ENCODE measurements at regions not wholly inside any gene's neighbourhood (a gene's known extent, or its start where the extent isn't known, plus 50 kb on each side); places are given as distances from the start of the nearest gene placed in this dataset.
"Not testable (repeated sequence)": the region's sequence is repeated elsewhere in the genome, so short reads cannot be mapped to it uniquely, and the experiment has no call there.

DNA sequence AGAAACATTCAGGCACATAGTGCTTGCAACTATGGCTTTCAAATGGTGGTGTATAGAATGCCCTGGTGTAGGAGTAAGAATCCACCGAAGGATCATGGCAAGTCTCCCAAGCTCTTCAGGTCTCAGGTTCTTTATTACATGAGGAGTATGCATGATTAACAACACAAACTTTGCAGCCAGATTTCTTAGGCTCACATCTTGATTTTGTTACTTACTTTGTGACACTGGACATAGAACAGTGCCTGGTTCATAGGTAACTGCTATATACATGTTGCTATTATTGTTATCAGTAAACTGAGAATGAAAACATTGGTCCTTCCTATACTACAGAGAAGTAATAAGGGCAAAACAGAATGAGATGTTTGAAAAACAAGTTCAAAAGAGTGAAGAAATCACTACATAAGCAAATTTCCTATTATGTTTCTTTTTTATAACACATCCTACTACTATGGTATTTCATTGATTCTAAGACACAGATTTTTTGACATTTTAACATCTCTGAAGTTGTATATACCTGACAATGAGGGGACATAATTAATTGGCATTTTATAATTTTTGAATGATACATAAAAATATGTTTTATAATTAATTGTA, 284.9 kb downstream of the C1D start:
- no peak for DNase-seq (ENCODE audit: low read depth)

GRCh38 chr2:67780841-67781240, 282.0 kb downstream of the C1D start:
- not testable (repeated sequence) for DNase-seq (ENCODE audit: low read depth)

DNA sequence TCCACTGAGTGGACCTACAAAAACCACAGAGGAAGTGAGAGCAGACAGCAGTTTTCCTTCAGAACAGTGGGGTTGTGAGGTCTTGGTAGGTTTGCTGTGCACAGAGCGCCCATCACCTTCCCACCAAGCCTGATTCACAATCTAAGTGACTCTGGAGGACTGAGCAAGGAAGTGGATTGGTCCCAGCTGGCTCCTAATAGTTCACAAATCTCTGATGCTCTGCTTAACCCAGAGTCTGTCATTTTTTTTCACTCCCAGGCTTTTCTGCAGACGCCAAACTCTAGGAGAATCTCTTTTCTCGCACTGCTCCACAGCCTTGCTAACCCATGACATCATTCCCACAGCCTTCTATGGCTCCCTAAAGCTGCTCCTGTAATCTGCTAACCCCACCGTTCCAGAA, 280.4 kb downstream of the C1D start:
- DNase-seq (ENCODE audit: low read depth) = no peak

DNA sequence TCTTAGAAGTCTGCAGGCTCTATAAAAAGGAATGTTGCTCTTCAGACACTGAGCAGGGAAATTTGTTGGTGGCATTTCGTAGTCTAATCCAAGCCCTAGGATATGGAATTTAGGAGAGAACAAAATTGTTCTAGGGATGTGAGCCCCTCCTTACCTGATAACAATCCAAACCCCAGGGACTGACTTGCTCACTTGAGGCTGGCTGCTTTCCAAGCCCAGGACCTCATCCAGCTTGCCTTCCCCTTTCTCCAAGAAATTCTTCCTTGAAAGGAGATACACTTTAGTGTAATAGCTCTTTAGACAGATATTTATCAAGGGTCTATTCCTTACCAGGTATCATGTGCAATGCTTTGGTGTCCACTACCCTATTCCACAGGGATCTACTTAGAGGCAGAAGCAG, 279.8 kb downstream of the C1D start:
- no peak for DNase-seq (ENCODE audit: low read depth)

DNA sequence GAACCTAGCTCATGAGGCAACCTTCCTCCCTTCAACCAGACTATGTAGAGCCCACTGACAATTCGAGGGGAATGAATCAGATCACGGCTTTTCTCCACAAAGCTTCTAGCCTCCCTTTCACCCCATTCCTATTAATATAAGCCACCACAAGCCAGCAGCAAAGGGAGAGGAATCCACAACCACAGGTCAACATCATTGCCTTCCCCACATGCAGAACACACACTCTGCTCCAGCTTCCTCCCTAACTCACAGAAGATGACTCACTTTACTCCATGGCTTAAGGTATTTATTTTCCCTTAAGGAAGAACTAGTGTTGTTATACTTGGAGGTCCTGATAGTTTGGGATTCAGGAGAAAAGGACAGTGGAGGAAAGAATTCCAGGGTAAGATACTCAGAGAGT, 272.2 kb downstream of the C1D start:
- DNase-seq (ENCODE audit: low read depth) = no peak

GRCh38 chr2:67792191-67792590, 270.6 kb downstream of the C1D start:
- no peak for DNase-seq (ENCODE audit: low read depth)

- DNase-seq (ENCODE audit: low read depth) = no peak
These were observed 270.1 kb downstream of the C1D start for GRCh38 chr2:67792681-67793091.

DNA sequence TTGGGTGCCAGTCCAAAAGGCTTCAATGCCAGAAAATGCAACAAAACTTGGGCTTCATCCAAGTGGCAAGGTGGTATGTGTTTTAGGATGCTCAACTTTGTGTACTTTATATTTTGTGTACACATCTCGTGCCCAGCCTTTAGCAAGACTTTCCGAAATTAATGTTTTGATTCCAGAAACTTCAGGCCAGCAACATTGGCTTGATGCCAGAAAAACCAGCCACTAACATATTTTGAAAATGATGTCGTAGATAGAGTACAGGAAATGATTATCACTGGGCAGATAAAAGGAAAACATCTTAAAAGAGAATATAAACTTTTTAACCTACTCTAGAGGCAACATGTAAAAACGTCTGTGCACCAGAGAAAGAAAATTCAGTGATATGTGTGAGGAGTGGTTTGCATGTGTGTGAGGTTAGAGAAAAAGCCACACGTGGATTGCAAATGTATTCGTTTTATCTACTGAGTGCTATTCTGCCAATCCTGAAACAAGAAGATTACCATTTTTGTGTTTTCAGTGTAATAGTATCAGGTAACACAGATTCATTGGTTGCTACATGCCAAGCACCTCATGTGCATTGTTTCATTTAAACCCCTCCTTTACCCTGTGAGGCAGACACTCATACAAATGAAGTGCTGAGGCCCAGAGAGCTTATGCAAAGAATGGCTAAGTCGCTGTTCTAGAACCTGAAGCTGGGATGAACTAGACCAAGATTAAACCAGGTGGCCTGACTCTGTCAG, 264.8 kb downstream of the C1D start:
- no peak for DNase-seq (ENCODE audit: low read depth)

DNA sequence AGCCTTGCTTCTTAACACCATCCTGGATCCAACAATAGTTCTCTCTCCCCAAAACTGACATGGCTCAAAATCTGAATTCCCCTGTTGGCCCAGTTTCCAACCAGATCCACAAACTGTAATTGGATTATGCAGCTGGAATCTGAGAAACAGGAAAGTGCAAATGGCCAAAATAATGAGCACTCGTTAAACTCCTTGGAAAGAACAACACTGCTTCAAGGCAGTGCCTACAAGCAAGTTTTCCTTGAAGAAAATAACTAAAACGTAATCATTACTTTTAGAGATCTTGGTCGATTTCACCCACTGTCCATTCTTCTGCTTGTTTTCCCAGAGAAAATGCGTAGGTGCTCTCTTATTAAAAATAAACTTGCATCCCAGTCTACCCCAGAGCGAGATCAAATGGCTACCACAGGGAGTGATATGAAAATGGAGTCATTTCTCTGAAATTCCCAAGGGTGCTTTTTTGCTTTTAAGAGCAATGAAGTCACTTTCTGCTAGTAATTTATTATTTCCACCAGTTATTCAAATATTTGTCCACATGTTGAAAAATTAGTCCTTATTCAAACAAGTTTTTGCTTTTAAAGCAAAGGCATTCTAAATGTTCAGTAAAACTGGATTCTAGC, 264.2 kb downstream of the C1D start:
- DNase-seq (ENCODE audit: low read depth) = no peak

DNA sequence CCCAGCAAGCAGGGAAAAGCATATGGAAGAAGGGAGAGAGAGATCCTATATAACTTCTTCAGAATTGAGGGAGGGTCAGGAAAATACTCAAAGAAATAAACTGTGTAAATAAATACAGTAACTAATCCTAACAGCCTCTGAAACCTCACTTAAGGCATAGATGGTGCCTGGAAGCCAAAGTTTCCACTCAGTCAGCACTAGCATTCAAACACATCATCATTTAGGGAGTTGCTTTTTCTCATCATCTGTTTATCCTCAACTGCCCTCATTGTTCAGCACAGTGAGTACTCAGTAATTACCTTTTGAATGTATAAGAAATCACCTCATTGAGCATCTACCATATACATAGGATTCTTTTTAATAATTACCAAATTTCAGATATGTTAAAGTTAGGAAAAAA, 262.9 kb downstream of the C1D start:
- DNase-seq (ENCODE audit: low read depth) = no peak

- no peak for DNase-seq (ENCODE audit: low read depth)
These were observed 260.5 kb downstream of the C1D start for GRCh38 chr2:67802291-67802690.

DNA sequence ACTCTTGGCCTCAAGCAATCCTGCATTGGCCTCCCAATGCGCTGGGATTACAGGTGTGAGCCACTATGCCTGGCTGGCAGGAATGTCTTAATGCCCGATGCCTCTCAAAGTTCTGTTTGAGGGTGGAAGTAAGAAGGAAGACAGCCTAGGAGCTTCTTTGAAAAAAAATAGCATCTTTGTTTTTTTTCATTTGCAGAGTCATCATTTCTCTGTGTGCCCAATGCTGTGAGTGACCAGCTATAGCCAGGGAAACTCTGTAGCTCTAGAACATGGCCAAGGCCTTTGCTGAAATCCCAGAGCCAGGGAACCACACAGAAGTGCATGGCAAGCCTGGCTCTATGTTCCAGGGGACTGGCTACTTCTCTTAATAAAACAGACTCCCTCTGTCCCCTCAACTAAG, 260.0 kb downstream of the C1D start:
- no peak for DNase-seq (ENCODE audit: low read depth)

DNA sequence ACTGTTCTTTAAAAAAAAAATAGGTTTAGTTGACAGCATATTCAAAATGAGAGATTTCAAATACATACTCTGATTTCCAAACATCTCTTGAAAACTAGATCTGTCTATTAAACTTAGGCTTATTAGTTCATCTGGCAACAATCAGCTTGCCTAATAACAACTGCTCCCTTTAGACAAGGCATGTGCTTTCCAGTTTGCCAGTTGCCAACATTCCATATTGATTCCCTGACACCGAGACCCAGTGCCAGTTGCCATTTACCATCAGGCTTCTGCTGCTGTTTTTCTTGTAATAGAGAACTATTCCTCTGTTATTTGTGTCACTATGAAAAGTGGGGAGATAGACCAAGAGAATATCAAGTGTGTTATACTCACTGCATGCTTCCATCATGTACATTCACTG, 256.0 kb downstream of the C1D start:
- DNase-seq (ENCODE audit: low read depth) = no peak

GRCh38 chr2:67808112-67808511, 254.7 kb downstream of the C1D start:
- no peak for DNase-seq (ENCODE audit: low read depth)

- DNase-seq (ENCODE audit: low read depth) = no peak
These were observed 250.1 kb downstream of the C1D start for GRCh38 chr2:67812682-67813081.

GRCh38 chr2:67823726-67824125, 239.1 kb downstream of the C1D start:
- DNase-seq (ENCODE audit: low read depth) = no peak

- no peak for DNase-seq (ENCODE audit: low read depth)
These were observed 238.6 kb downstream of the C1D start for GRCh38 chr2:67824186-67824585.

- no peak for DNase-seq (ENCODE audit: low read depth)
These were observed 237.3 kb downstream of the C1D start for GRCh38 chr2:67825476-67825875.

GRCh38 chr2:67828066-67828465, 234.7 kb downstream of the C1D start:
- no peak for DNase-seq (ENCODE audit: low read depth)

GRCh38 chr2:67829470-67829869, 233.3 kb downstream of the C1D start:
- DNase-seq (ENCODE audit: low read depth) = no peak

- DNase-seq (ENCODE audit: low read depth) = no peak
These were observed 229.2 kb downstream of the C1D start for GRCh38 chr2:67833632-67834031.

DNA sequence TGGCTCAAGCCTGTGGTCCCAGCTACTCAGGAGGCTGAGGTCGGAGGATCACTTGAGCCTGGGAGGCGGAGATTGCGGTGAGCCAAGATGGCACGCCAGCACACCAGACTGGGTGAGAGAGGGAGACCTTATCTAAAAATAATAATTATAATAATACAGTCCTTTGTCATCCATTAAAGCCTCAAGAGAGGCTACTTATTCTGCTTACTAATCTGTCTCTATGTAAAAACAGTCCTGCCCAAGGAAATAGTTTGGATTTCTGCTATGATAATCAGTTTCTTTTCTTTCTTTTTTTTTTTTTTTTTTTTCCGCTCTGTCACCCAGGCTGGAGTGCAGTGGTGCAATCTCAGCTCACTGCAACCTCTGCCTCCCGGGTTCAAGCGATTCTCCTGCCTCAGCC, 228.3 kb downstream of the C1D start:
- DNase-seq (ENCODE audit: low read depth) = no peak

- no peak for DNase-seq (ENCODE audit: low read depth)
These were observed 227.5 kb downstream of the C1D start for GRCh38 chr2:67835266-67835665.

- DNase-seq (ENCODE audit: low read depth) = no peak
These were observed 225.9 kb downstream of the C1D start for GRCh38 chr2:67836866-67837265.
